K562 (cell line): ENCODE measurements at regions not wholly inside any gene's neighbourhood (a gene's known extent, or its start where the extent isn't known, plus 50 kb on each side); places are given as distances from the start of the nearest gene placed in this dataset.

Experiments used
- ATAC-seq: fragments of 200-7000 bp; cut with Tn5 transposase; 3 replicates; pipeline ENCODE4 v1.9.1; 2020; ENCODE audit warnings: moderate library complexity
- BruUV-seq: library from RNA; stranded (reverse); fragments of 400-500 nt; replicated peaks from 2 replicates; lab custom pipeline; 2021; lab: Mats Ljungman, UMichigan
- CTCF ChIA-PET: fragments of 300-600 bp; formaldehyde crosslinking; extraction: SDS; loops from one replicate; lab custom pipeline; 2021; ENCODE audit warnings: low intra/inter-chr PET ratio; lab: Yijun Ruan, JAX
- POLR2A ChIA-PET: fragments of 300-600, 350-650 bp; sonication (Branson Sonifier 250); formaldehyde crosslinking; extraction: SDS; loops from one replicate; lab custom pipeline; 2021; ENCODE audit warnings: antibody characterized with exemption, inconsistent platforms; lab: Yijun Ruan, JAX
- DNase-seq, 4 experiments: peaks; one replicate each; pipeline versions ENCODE4 v3.0.0 to v3.0.0-alpha.2; 2011 to 2018; ENCODE audit warnings: low spot score in 3 of 4, mixed read lengths in 3 of 4; ENCODE audit errors: extremely low read depth in 1 of 4
- FAIRE-seq: peaks from 2 replicates; lab custom pipeline; 2011; peaks lifted over from hg19 to GRCh38; lab: Jason Lieb, UNC
- H2AFZ ChIP-seq: 2 replicates; pipeline ENCODE4 v1.6.0; 2011; ENCODE audit warnings: low read depth, low read length, control low read depth, inconsistent platforms
- H3K27ac ChIP-seq: fragments of 200-600 bp; 3 replicates; pipeline ENCODE4 v1.8.0; 2011; ENCODE audit warnings: low read depth, mild to moderate bottlenecking, control low read depth, inconsistent platforms, low read length, moderate library complexity, mixed read lengths; ENCODE audit errors: extremely low read depth
- H3K27me3 ChIP-seq, 2 experiments: fragments of 300-600 bp in 1 of 2; 2 replicates in 1 of 2; 3 replicates in 1 of 2; pipeline versions ENCODE4 v1.6.0 to v1.8.0; 2011; ENCODE audit warnings: inconsistent platforms in 2 of 2, low read length in 2 of 2, mild to moderate bottlenecking in 1 of 2, mixed read lengths in 1 of 2, moderate library complexity in 1 of 2; ENCODE audit not compliant: control insufficient read depth in 2 of 2, insufficient read depth in 2 of 2
- H3K36me3 ChIP-seq: fragments of 300-600 bp; 3 replicates; pipeline ENCODE4 v1.8.0; 2011; ENCODE audit warnings: mild to moderate bottlenecking, low read length, inconsistent platforms; ENCODE audit not compliant: control insufficient read depth, insufficient read depth
- H3K4me1 ChIP-seq, 2 experiments: fragments of 200-600 bp in 1 of 2; replicated peaks in 1 of 2; 2 replicates in 1 of 2; 3 replicates in 1 of 2; pipeline versions ENCODE4 v1.5.1 to v1.8.0; 2011; ENCODE audit warnings: inconsistent platforms in 2 of 2, low read length in 2 of 2, mild to moderate bottlenecking in 1 of 2, mixed read lengths in 1 of 2, moderate library complexity in 1 of 2; ENCODE audit not compliant: control insufficient read depth in 2 of 2, insufficient read depth in 2 of 2
- H3K4me2 ChIP-seq: 2 replicates; pipeline ENCODE4 v1.6.1; 2011; ENCODE audit warnings: low read length, control low read depth, inconsistent platforms, mixed read lengths; ENCODE audit not compliant: insufficient read depth
- H3K4me3 ChIP-seq: fragments of 200-600 bp; sonication (generic), shearing (Covaris generic); 2 replicates; pipeline ENCODE4 v1.5.1; 2016; ENCODE audit warnings: control low read depth, inconsistent platforms
- H3K79me2 ChIP-seq: fragments of 200-600 bp; 3 replicates; pipeline ENCODE4 v1.8.0; 2011; ENCODE audit warnings: low read length, inconsistent platforms; ENCODE audit not compliant: control insufficient read depth, insufficient read depth
- H3K9ac ChIP-seq, 2 experiments: 2 replicates each; pipeline versions ENCODE4 v1.6.0 to v1.6.1; 2011; ENCODE audit warnings: low read depth in 2 of 2, low read length in 2 of 2, control low read depth in 1 of 2, inconsistent platforms in 1 of 2, mild to moderate bottlenecking in 1 of 2, mixed read lengths in 1 of 2; ENCODE audit not compliant: insufficient read depth in 1 of 2
- H3K9me1 ChIP-seq: one replicate; pipeline ENCODE4 v1.6.0; 2011; ENCODE audit warnings: inconsistent platforms, mild to moderate bottlenecking, low read length, moderate library complexity; ENCODE audit not compliant: control insufficient read depth, insufficient read depth
- H3K9me3 ChIP-seq: replicated peaks from 2 replicates; pipeline ENCODE4 v1.5.1; 2011; ENCODE audit warnings: low read depth, low read length, inconsistent platforms; ENCODE audit not compliant: control insufficient read depth, insufficient read depth
- H4K20me1 ChIP-seq: replicated peaks from 2 replicates; pipeline ENCODE4 v1.6.1; 2011; ENCODE audit warnings: low read length, inconsistent platforms, mixed read lengths; ENCODE audit not compliant: control insufficient read depth, insufficient read depth
- ASH1L ChIP-seq: fragments of 450-650 bp; IDR thresholded peaks from 2 replicates; pipeline ENCODE4 v1.6.1; 2018; ENCODE audit warnings: borderline replicate concordance, mild to moderate bottlenecking, low read depth; ENCODE audit not compliant: partially characterized antibody
- CBX5 ChIP-seq: IDR thresholded peaks from 2 replicates; pipeline ENCODE4 v1.6.1; 2014; ENCODE audit warnings: low read depth, borderline replicate concordance
- RAD21 ChIP-seq, 2 experiments: fragments of 250-450 bp in 1 of 2; fragments of 450-650 bp in 1 of 2; sonication (Bioruptor Pico) in 1 of 2; formaldehyde crosslinking in 1 of 2; IDR thresholded peaks in 1 of 2; conservative IDR thresholded peaks in 1 of 2; 2 replicates each; pipeline versions ENCODE4 v1.4.0 to v1.8.0; 2020 to 2022; ENCODE audit warnings: mild to moderate bottlenecking in 2 of 2, moderate library complexity in 1 of 2
- SMC3 ChIP-seq: conservative IDR thresholded peaks from 2 replicates; pipeline ENCODE4 v1.6.1; 2011; ENCODE audit warnings: low read depth, low read length, improper control_type of control experiment; ENCODE audit not compliant: insufficient read depth
- TEAD1 ChIP-seq, 2 experiments: fragments of 450-650 bp in 1 of 2; sonication (generic) in 1 of 2; formaldehyde crosslinking; IDR thresholded peaks; 2 replicates each; pipeline versions ENCODE4 v1.4.0 to v1.8.0; 2020 to 2022; ENCODE audit warnings: mild to moderate bottlenecking in 2 of 2, missing genetic modification reagents in 1 of 2
- ZBTB8A ChIP-seq: fragments of 450-650 bp; IDR thresholded peaks from 2 replicates; pipeline ENCODE4 v1.6.1; 2018; ENCODE audit warnings: mild to moderate bottlenecking, moderate library complexity; ENCODE audit not compliant: partially characterized antibody
- ZKSCAN1 ChIP-seq: fragments of 150-350 bp; IDR thresholded peaks from 2 replicates; pipeline ENCODE4 v1.6.1; 2016; ENCODE audit warnings: low read depth, low read length
- WGBS: fragments of 100-300 bp; shearing (Covaris generic); methylation state at CpG from one replicate; pipeline ENCODE4 v1.1.6; 2016; ENCODE audit warnings: low coverage, mixed read lengths; ENCODE audit not compliant: insufficient coverage; ENCODE audit errors: missing lambda C conversion rate; 5-methylcytosine and 5-hydroxymethylcytosine counted together
- in situ Hi-C: fragments of 300-500 bp; cut with MboI; formaldehyde crosslinking; loops from 4 replicates; pipeline ENCODE4 v1.15.0; 2018; ENCODE audit warnings: inconsistent platforms, mixed read lengths
- intact Hi-C: fragments of 100-400 bp; cut with micrococcal nuclease; formaldehyde crosslinking; loops from 2 replicates; pipeline ENCODE4 v1.14.2; 2022
- TF ChIP-seq, protein P1 (sequence below): fragments of 450-650 bp; formaldehyde crosslinking; IDR thresholded peaks from 2 replicates; pipeline ENCODE4 v1.4.0; 2020; ENCODE audit warnings: mild to moderate bottlenecking, moderate library complexity
- TF ChIP-seq, protein P2 (sequence below), 3 experiments: IDR thresholded peaks in 2 of 3; conservative IDR thresholded peaks in 1 of 3; 2 replicates each; pipeline ENCODE4 v1.5.1; 2011 to 2012; ENCODE audit warnings: low read length in 3 of 3, mild to moderate bottlenecking in 3 of 3, control low read depth in 2 of 3, improper control_type of control experiment in 1 of 3, inconsistent platforms in 1 of 3, low read depth in 1 of 3, mixed read lengths in 1 of 3, moderate library complexity in 1 of 3; ENCODE audit not compliant: insufficient read depth in 2 of 3
- TF ChIP-seq, protein P3 (sequence below): fragments of 250-450 bp; sonication (Bioruptor Pico); IDR thresholded peaks from 2 replicates; pipeline ENCODE4 v1.5.0; 2021

DNA sequence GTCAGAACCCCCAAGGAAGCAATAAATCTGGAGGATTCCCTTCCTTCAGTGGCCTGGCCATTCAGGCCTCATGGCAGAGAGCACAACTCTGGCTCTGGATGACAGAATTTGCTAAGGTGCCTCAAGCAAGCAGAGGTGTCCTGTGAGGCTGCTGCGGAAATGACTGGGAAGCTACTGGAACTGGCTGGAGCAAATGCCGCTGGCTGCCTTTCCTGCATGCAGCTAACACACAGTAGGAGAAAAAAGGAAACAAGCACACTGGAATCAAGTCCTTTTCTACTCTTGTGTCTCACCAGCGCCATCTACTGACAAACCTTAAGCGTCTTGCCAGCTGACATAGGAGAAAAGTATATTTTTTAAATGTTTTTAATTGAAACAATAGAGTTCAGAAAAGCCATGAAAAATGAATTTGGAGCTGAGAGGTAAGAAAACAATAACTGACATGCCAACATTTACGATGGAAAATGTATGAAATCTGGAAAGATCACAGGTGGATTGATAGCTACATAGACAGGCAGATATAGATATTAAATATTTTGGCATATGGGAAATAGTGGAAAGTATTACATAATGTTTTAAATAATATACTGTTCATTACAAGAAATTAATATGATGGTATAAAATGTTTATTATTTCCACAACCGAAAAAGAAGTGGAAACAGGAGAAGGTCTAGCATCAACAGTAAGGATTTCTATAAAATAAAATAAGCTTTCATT is 951.6 kb downstream of the ANKRD7 start:
- peak in 3 of 4 experiments; percentile 19 to 77 (median 21) for DNase-seq
- Histone ChIP-seq H3K27ac (no peak overlapping the region), H3K9ac (no peak overlapping the region), H3K4me1 (no peaks in the 10 kb centered on the region), H4K20me1 (no peaks in the 10 kb centered on the region), H3K4me2 (no peak overlapping the region), H3K36me3 (no peaks in the 10 kb centered on the region), H3K9me1 (no peaks in the 10 kb centered on the region), H3K27me3 (no peaks in the 10 kb centered on the region), H3K79me2 (no peaks in the 10 kb centered on the region), H3K9me3 (no peaks in the 10 kb centered on the region)
- no peak; the same call in 2 of the 3 replicates for ATAC-seq
- peak; percentile 35 for FAIRE-seq
- BruUV-seq, result no TSS peak
- TF ChIP-seq ZKSCAN1 (0 out of 2 replicates have a peak, but pooled peaks have one; percentile 23), RAD21 (CRISPR knock-in tag; conservative IDR thresholded peaks at IDR 0.05 in 1 of 2, IDR thresholded peaks at IDR 0.05 in 1 of 2) (peak; percentile 55 to 80), TEAD1 (CRISPR knock-in tag; IDR thresholded peaks at IDR 0.05) (no peak), SMC3 (0 out of 2 replicates have a peak, but pooled peaks have one; percentile 20), CBX5 (0 out of 2 replicates have a peak, but pooled peaks have one; percentile 32), ZBTB8A (no peak), ASH1L (no peak)
- TF ChIP-seq, protein P1, sequence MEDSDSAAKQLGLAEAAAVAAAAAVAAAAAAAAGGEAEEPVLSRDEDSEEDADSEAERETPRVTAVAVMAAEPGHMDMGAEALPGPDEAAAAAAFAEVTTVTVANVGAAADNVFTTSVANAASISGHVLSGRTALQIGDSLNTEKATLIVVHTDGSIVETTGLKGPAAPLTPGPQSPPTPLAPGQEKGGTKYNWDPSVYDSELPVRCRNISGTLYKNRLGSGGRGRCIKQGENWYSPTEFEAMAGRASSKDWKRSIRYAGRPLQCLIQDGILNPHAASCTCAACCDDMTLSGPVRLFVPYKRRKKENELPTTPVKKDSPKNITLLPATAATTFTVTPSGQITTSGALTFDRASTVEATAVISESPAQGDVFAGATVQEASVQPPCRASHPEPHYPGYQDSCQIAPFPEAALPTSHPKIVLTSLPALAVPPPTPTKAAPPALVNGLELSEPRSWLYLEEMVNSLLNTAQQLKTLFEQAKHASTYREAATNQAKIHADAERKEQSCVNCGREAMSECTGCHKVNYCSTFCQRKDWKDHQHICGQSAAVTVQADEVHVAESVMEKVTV (CRISPR knock-in tag), result peak; percentile 38
- TF ChIP-seq, protein P2, sequence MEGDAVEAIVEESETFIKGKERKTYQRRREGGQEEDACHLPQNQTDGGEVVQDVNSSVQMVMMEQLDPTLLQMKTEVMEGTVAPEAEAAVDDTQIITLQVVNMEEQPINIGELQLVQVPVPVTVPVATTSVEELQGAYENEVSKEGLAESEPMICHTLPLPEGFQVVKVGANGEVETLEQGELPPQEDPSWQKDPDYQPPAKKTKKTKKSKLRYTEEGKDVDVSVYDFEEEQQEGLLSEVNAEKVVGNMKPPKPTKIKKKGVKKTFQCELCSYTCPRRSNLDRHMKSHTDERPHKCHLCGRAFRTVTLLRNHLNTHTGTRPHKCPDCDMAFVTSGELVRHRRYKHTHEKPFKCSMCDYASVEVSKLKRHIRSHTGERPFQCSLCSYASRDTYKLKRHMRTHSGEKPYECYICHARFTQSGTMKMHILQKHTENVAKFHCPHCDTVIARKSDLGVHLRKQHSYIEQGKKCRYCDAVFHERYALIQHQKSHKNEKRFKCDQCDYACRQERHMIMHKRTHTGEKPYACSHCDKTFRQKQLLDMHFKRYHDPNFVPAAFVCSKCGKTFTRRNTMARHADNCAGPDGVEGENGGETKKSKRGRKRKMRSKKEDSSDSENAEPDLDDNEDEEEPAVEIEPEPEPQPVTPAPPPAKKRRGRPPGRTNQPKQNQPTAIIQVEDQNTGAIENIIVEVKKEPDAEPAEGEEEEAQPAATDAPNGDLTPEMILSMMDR (IDR thresholded peaks at IDR 0.05 in 2 of 3, conservative IDR thresholded peaks at IDR 0.05 in 1 of 3; ENCODE audit: insufficient read depth in 2 of 3, low read depth in 1 of 3, low read length in 3 of 3), result peak; percentile 37 to 74 (median 54); a peak in 5 of 6 replicates
- TF ChIP-seq, protein P3, sequence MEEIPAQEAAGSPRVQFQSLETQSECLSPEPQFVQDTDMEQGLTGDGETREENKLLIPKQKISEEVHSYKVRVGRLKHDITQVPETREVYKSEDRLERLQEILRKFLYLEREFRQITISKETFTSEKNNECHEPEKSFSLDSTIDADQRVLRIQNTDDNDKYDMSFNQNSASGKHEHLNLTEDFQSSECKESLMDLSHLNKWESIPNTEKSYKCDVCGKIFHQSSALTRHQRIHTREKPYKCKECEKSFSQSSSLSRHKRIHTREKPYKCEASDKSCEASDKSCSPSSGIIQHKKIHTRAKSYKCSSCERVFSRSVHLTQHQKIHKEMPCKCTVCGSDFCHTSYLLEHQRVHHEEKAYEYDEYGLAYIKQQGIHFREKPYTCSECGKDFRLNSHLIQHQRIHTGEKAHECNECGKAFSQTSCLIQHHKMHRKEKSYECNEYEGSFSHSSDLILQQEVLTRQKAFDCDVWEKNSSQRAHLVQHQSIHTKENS, result no peak
- TF ChIP-seq, all 486 proteins: peak for 6
- WGBS, result 2% methylated on average over 6 of the region's 6 CpGs
- in situ Hi-C loops, result no loop called here
- Histone ChIP-seq H3K4me3 (no peak overlapping the region), H2AFZ (no peak overlapping the region)
- intact Hi-C loops, result loop anchor here (5.0 kb wide), 2 partner anchors 254 to 919 kb away; no protein-coding TSS in a partner anchor
- POLR2A ChIA-PET, result no interaction called here
- CTCF ChIA-PET, result interaction anchor here (0.7 kb wide), 1 partner anchor 1363 kb away, joined by 3 read pairs; no protein-coding TSS in a partner anchor
